Activated naive CD8-positive, alpha-beta T cell treated with anti-CD3 and anti-CD28 coated beads, Interleukin-2, amount 50 U/mL, for 24 hours (primary cell): ENCODE measurements at regions not wholly inside any gene's neighbourhood (a gene's known extent, or its start where the extent isn't known, plus 50 kb on each side); places are given as distances from the start of the nearest gene placed in this dataset.
"Not testable (repeated sequence)": the region's sequence is repeated elsewhere in the genome, so short reads cannot be mapped to it uniquely, and the experiment has no call there.

ENCODE experiments used
- ATAC-seq: fragments of 150-1000 bp; cut with Tn5 transposase; one replicate; pipeline ENCODE4 v1.10.0; 2021
- DNase-seq: peaks from one replicate; pipeline ENCODE4 v3.0.0; 2021
- H3K27ac Mint-ChIP-seq: one replicate; pipeline ENCODE4 v1.8.0; 2021; ENCODE audit warnings: mild to moderate bottlenecking, mixed read lengths
- H3K27me3 Mint-ChIP-seq: one replicate; pipeline ENCODE4 v1.8.0; 2021; ENCODE audit warnings: mixed read lengths
- H3K36me3 Mint-ChIP-seq: one replicate; pipeline ENCODE4 v1.8.0; 2021; ENCODE audit warnings: low read depth, mixed read lengths
- H3K4me1 Mint-ChIP-seq: one replicate; pipeline ENCODE4 v1.8.0; 2021; ENCODE audit warnings: mixed read lengths
- H3K4me3 Mint-ChIP-seq: one replicate; pipeline ENCODE4 v1.8.0; 2021; ENCODE audit warnings: mild to moderate bottlenecking, moderate library complexity, mixed read lengths
- H3K9me3 Mint-ChIP-seq: one replicate; pipeline ENCODE4 v1.8.0; 2021; ENCODE audit warnings: mixed read lengths

- not testable (repeated sequence) for H3K9me3 Mint-ChIP-seq, H3K4me1 Mint-ChIP-seq, DNase-seq, ATAC-seq, H3K27ac Mint-ChIP-seq, H3K27me3 Mint-ChIP-seq, H3K36me3 Mint-ChIP-seq, H3K4me3 Mint-ChIP-seq
These were observed 877.9 kb upstream of the CDH18 start for GRCh38 chr5:20865892-20866291.

GRCh38 chr5:20833081-20833627 lies 845.2 kb upstream of the CDH18 start:
- ATAC-seq (no peak), DNase-seq (no peak)
- Mint-ChIP-seq H3K4me3 (no peak overlapping the region), H3K36me3 (no peaks in the 10 kb centered on the region), H3K27ac (no peak overlapping the region), H3K4me1 (peaks cover 3% of the 10 kb centered on the region), H3K27me3 (no peaks in the 10 kb centered on the region), H3K9me3 (peaks cover 4% of the 10 kb centered on the region)

GRCh38 chr5:20832204-20833080 lies 844.4 kb upstream of the CDH18 start:
- no peak for DNase-seq
- H3K27me3 Mint-ChIP-seq, result no peaks in the 10 kb centered on the region
- no peak overlapping the region for H3K4me3 Mint-ChIP-seq
- H3K4me1 Mint-ChIP-seq, result peaks cover 3% of the 10 kb centered on the region
- no peak overlapping the region for H3K27ac Mint-ChIP-seq
- no peaks in the 10 kb centered on the region for H3K36me3 Mint-ChIP-seq
- no peak for ATAC-seq
- peaks cover 4% of the 10 kb centered on the region for H3K9me3 Mint-ChIP-seq

GRCh38 chr5:20825951-20826350 lies 838.0 kb upstream of the CDH18 start:
- not testable (repeated sequence) for H3K27me3 Mint-ChIP-seq, H3K27ac Mint-ChIP-seq, H3K4me3 Mint-ChIP-seq, H3K36me3 Mint-ChIP-seq, ATAC-seq, H3K4me1 Mint-ChIP-seq, DNase-seq, H3K9me3 Mint-ChIP-seq

GRCh38 chr5:20797216-20797615 lies 809.2 kb upstream of the CDH18 start:
- H3K27ac Mint-ChIP-seq, H3K27me3 Mint-ChIP-seq, H3K36me3 Mint-ChIP-seq, H3K4me1 Mint-ChIP-seq, ATAC-seq, H3K4me3 Mint-ChIP-seq, H3K9me3 Mint-ChIP-seq, DNase-seq: not testable (repeated sequence)

- H3K36me3 Mint-ChIP-seq, H3K9me3 Mint-ChIP-seq, H3K4me3 Mint-ChIP-seq, ATAC-seq, DNase-seq, H3K4me1 Mint-ChIP-seq, H3K27me3 Mint-ChIP-seq, H3K27ac Mint-ChIP-seq: not testable (repeated sequence)
These were observed 796.8 kb upstream of the CDH18 start for GRCh38 chr5:20784755-20785154.

GRCh38 chr5:20783484-20783883 lies 795.5 kb upstream of the CDH18 start:
- not testable (repeated sequence) for DNase-seq, H3K27ac Mint-ChIP-seq, H3K4me1 Mint-ChIP-seq, H3K4me3 Mint-ChIP-seq, H3K9me3 Mint-ChIP-seq, H3K36me3 Mint-ChIP-seq, H3K27me3 Mint-ChIP-seq, ATAC-seq

- not testable (repeated sequence) for H3K27me3 Mint-ChIP-seq, H3K36me3 Mint-ChIP-seq, ATAC-seq, H3K4me3 Mint-ChIP-seq, H3K9me3 Mint-ChIP-seq, DNase-seq, H3K4me1 Mint-ChIP-seq, H3K27ac Mint-ChIP-seq
These were observed 783.3 kb upstream of the CDH18 start for GRCh38 chr5:20771338-20771737.

- H3K36me3 Mint-ChIP-seq, H3K4me3 Mint-ChIP-seq, H3K27me3 Mint-ChIP-seq, H3K9me3 Mint-ChIP-seq, ATAC-seq, H3K4me1 Mint-ChIP-seq, DNase-seq, H3K27ac Mint-ChIP-seq: not testable (repeated sequence)
These were observed 777.1 kb upstream of the CDH18 start for GRCh38 chr5:20765074-20765473.

GRCh38 chr5:20759459-20759858 lies 771.5 kb upstream of the CDH18 start:
- not testable (repeated sequence) for H3K4me3 Mint-ChIP-seq, DNase-seq, H3K36me3 Mint-ChIP-seq, H3K9me3 Mint-ChIP-seq, ATAC-seq, H3K27ac Mint-ChIP-seq, H3K27me3 Mint-ChIP-seq, H3K4me1 Mint-ChIP-seq

- not testable (repeated sequence) for ATAC-seq, H3K36me3 Mint-ChIP-seq, H3K9me3 Mint-ChIP-seq, H3K4me1 Mint-ChIP-seq, H3K27ac Mint-ChIP-seq, H3K27me3 Mint-ChIP-seq, H3K4me3 Mint-ChIP-seq, DNase-seq
These were observed 764.2 kb upstream of the CDH18 start for GRCh38 chr5:20752179-20752578.

- ATAC-seq, H3K4me1 Mint-ChIP-seq, H3K36me3 Mint-ChIP-seq: not testable (repeated sequence)
These were observed 747.7 kb upstream of the CDH18 start for GRCh38 chr5:20735715-20736114.

GRCh38 chr5:20732223-20732622 lies 744.2 kb upstream of the CDH18 start:
- not testable (repeated sequence) for H3K4me1 Mint-ChIP-seq, H3K36me3 Mint-ChIP-seq, H3K4me3 Mint-ChIP-seq, H3K9me3 Mint-ChIP-seq, DNase-seq, H3K27ac Mint-ChIP-seq, ATAC-seq, H3K27me3 Mint-ChIP-seq

More at GRCh38 chr5:20735715-20736114, 747.7 kb upstream of the CDH18 start:
- not testable (repeated sequence) for H3K27me3 Mint-ChIP-seq, H3K4me3 Mint-ChIP-seq, DNase-seq, H3K27ac Mint-ChIP-seq
- H3K9me3 Mint-ChIP-seq, result peaks cover 10% of the 10 kb centered on the region

GRCh38 chr5:20721286-20721685 lies 733.3 kb upstream of the CDH18 start:
- not testable (repeated sequence) for H3K4me1 Mint-ChIP-seq, H3K4me3 Mint-ChIP-seq, ATAC-seq, H3K36me3 Mint-ChIP-seq, H3K27me3 Mint-ChIP-seq, DNase-seq, H3K9me3 Mint-ChIP-seq, H3K27ac Mint-ChIP-seq

- H3K4me1 Mint-ChIP-seq, DNase-seq, H3K27ac Mint-ChIP-seq, H3K36me3 Mint-ChIP-seq, ATAC-seq, H3K27me3 Mint-ChIP-seq, H3K4me3 Mint-ChIP-seq, H3K9me3 Mint-ChIP-seq: not testable (repeated sequence)
These were observed 723.6 kb upstream of the CDH18 start for GRCh38 chr5:20711520-20712155.
